HG02798 (cell line): ENCODE measurements at regions not wholly inside any gene's neighbourhood (a gene's known extent, or its start where the extent isn't known, plus 50 kb on each side); places are given as distances from the start of the nearest gene placed in this dataset.
"Not testable (repeated sequence)": the region's sequence is repeated elsewhere in the genome, so short reads cannot be mapped to it uniquely, and the experiment has no call there.

Source experiments
- ATAC-seq: cut with Tn5 transposase; IDR thresholded peaks from one replicate; pipeline ENCODE4 v1.9.1; 2021; ENCODE audit warnings: mild to moderate bottlenecking; ENCODE audit not compliant: unreplicated experiment, poor library complexity

DNA sequence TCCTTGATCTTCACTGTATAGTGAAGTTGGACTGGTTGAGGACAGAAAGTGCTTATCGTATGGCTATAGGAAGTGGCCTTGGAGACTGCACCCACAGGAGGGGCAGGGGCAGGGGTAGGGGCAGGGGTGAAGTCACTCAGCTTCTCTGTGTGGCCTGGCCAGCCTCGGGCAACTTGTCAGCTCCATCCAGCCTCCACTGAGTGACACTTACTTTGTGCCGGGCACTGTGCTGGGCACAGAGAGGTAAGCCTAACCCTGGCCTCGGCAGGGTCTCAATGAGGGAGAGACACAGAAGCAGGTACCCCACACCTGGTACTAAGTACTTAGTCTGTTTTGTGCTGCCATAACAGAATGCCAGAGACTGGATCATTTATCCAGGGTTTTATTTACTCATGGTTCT, 99.3 kb upstream of the CTBP2 start:
- ATAC-seq: no peak

DNA sequence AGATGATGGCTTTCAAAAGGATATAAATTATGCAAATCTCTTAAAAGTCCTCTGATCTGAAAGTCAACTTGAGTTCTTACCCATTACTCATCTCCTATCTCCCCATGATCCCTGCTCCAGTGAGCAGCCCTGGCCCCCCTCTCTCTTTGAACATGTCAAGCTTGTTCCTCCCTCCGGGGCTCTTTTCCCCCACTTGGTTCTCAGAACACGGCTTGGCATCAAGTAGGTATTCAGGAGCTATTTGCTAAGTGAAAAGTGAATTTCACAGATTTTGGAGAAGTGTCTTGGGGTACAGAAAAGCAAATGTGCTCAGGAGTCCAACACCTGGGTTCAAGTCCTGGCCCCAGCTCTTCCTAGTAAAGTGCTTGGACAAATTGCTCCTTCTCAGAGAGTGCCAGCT, 98.3 kb upstream of the CTBP2 start:
- no peak for ATAC-seq

DNA sequence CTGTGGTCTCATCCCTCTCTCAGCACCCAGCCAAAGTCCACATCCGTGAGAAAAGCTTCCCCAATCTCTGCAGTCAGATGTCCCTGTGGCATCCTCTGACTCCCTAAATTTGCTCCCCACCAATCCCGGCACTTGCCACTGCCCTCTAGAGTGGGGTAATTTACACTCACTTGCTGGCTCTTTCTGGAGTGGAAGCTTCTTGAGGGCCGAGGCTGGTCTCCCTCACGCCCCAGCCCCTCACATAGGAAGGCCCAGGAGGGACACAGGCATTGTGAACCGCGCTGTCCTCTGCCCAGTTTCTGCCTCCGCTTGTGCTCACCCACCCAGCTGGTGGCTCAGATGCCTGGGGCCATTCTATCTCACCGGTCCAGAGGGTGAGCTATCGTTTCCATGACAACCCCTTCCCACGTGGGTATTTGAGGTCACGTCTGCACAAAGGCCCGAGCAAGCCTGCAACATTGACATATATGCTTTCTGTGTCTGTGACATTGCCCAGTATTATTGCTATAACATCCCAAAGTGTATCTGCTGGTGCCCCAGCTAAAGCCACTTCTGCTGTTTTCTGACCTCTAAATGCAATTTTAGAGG, 97.3 kb upstream of the CTBP2 start:
- ATAC-seq: no peak

GRCh38 chr10:125256026-125256425, 95.7 kb upstream of the CTBP2 start:
- ATAC-seq: no peak

DNA sequence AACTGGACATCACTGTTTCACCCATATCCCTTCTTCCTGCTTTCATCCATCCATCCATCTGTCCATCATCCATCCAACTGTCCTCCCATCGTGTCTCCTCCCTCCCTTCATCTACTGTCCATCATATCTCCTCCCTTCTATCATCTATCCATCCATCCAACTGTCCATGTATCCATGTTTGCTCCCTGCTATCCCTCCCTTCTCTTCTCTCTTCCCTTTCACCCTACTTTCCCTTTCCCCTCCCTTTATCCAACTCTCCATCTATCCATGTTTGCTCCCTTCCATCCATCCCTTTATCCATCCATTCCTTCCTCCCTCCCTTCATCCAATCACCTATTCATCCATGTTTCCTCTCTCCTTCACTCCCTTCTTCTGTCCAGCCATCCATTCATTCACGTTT, 92.6 kb upstream of the CTBP2 start:
- ATAC-seq: no peak

GRCh38 chr10:125250834-125251233, 90.5 kb upstream of the CTBP2 start:
- not testable (repeated sequence) for ATAC-seq

DNA sequence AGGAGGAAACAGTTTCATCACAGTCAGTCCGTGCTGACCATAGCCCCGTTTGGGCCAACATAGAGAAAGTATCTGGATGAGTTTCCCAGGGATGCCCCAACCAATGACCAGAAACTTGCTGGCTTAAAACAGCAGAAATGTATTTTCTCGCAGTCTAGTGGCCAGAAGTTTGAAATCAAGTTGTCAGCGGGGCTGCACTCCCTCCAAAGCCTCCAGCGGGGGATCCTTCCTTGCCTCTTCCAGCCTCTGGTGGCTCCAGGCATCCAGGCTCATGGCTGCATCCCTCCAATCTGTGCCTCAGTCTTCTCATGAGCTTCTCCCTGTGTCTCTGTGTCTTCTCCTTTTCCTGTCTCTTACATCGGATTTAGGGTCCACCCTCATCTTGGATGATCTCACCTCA, 89.6 kb upstream of the CTBP2 start:
- no peak for ATAC-seq

DNA sequence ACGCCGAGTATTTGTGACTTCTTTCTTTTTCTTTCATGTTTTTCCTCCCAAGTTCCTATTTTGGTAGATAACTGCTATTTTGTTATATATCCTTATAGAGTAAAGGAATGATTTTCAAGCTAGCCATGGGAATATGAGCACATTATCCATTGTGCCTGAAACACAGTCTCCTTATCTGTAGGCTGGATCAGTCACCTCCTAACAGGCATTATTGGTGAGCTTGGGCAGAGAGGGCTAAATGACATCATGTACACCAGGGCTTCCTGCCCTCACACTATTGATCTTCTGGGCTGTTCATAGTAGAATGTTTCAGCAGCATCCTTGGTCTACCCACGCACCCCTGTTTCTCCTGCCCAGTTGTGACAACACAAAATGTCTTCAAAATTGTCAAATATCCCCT, 88.1 kb upstream of the CTBP2 start:
- no peak for ATAC-seq

- ATAC-seq: no peak
These were observed 87.2 kb upstream of the CTBP2 start for GRCh38 chr10:125247576-125247975.

DNA sequence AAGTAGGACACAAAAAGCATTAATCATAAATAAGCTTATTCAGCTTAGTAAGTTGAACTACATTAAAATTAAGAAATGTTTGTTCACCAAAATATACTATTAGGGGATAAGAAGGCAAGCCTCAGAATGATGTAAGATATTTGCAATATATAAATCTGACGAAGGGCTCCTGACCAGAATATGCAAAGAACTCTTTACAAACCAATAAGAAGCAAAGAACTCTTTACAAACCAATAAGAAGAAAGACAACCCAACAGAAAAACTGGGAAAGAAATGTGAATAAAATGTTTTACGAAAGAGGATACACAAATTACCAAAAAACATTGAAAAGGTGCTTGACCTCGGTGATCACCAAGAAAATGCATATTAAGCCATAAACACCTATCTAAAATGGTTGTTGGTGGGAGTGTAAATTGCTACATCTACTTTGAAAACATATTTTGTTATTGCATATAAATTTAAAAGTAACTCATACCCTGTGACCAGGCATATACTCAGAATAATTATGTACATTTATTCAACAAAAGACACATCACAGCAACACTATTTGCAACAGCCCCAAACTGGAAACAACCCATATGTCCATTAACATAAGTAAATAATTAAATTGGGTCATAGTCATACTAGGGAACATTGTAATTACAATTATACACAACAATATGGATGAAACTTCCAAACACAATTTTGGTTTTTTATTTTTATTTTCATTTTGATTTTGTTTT, 83.3 kb upstream of the CTBP2 start:
- ATAC-seq: no peak

GRCh38 chr10:125238682-125239081, 78.3 kb upstream of the CTBP2 start:
- ATAC-seq: no peak

GRCh38 chr10:125236091-125236490, 75.7 kb upstream of the CTBP2 start:
- no peak for ATAC-seq

- no peak for ATAC-seq
These were observed 75.0 kb upstream of the CTBP2 start for GRCh38 chr10:125235093-125236069.

DNA sequence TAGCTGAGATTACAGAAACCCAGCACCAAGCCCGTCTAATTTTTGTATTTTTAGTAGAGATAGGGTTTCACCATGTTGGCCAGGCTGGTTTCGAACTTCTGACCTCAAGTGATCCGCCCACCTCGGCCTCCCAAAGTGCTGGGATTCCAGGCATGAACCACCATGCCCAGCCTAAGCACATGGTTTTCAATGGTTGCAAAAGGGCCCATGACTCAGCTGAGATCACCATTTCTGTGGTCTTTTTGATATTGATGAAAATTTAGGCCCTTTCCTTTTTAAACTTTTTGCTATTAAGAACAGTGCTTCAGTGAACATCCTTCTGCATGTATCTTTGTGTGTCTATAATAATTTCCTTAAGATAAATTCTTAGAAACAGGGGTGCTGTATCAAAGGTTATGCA, 74.2 kb upstream of the CTBP2 start:
- not testable (repeated sequence) for ATAC-seq

DNA sequence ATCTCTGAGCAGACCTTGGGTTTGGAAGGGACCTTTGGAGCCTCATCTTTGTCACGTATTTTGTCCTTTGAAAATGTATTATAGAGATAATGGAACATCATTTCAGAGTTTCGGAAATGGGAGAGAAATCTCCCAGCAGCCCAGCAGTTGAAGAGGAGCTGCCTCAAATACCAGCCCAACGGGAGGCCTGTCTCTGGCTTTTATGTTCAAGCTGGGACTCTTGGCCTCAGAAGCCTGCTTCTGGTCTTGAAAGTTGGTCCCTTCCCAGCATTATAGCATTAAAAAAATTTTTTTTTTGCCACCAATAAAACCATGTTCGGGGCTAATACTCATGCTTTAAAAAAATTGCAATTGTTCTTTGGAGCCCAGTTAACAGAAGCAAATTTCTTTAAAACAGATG, 73.4 kb upstream of the CTBP2 start:
- no peak for ATAC-seq

- ATAC-seq: no peak
These were observed 72.5 kb upstream of the CTBP2 start for GRCh38 chr10:125232841-125233240.

DNA sequence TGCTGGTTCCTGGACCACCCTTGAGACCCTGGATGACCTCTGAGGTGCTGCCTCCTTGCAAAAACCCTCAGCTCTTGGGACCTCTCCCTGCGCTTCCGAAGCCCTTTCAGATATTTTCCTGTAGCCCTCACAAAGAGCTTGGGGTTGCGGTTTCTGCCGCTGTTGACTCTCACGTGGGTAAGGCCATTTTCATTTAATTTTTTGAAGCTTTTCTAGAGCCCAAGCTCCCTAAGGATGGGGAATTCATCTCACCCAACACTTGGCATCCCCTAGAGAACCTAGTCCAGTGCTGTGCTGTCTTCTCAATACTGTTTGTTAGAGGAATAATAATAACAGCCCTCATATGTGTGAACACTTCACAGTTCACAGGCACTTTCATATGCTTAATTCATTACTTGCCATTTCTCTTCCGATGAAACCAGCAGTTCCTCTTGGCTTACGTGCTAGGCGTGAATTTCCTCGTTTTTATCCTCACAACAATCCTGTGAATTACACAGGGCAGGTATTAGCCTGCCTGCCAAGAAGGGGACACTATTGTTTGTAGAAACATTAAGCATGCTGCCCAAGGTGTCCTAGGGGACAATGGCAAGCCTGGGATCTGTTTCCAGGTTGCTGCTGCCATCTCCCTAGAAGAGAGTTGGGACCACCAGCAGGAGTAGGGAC, 71.6 kb upstream of the CTBP2 start:
- no peak for ATAC-seq

DNA sequence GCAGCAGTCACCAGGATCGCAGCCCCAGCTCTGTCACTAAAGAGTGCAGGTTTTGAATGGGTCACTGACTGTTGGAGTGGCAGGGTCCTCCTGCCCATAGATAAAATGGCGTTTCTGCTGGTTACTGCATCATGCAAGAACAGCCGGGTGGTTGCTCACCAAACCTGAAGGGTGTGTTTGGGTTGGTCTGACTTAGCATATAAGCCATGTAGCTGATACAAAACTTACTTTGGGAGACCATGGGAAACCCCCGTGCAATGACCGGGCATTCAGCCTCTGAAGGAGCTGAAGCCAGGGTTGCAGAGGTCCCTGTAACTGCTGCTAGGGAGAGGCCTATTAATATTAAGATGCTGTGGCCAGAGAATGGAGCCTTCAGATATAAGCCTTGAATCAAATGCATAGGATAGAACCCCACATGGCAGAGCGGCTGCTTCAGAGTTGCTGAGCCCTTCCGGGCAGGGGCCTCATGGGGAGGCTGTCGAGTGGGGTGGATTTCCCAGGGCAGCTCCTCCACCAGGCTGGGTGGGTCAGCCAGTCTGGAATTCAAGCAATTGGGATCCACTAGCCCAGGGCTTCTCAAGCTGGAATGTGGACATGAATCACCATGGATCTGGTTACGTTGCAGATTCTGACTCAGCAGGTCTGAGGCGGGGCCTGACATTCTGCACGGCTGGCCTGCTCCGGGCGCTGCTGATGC, 70.9 kb upstream of the CTBP2 start:
- ATAC-seq: no peak

DNA sequence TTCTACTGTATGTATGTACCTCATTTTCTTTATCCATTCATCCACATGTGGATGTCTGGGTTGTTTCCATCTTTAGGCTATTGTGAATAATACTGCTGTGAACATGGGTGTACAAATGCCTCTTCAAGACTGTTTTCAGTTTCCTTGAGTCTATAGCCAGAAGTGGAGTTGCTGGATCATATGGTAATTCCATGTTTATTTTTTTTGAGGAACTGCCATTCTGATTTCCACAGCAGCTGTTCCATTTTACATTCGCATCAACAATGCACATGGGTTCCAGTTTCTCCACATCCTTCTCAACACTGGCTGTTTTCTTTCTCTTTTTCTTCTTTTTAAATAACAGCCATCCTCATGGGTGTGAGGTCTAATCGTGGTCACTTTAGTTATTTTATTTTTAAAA, 69.9 kb upstream of the CTBP2 start:
- no peak for ATAC-seq
